Panc1 (cell line): ENCODE measurements at regions not wholly inside any gene's neighbourhood (a gene's known extent, or its start where the extent isn't known, plus 50 kb on each side); places are given as distances from the start of the nearest gene placed in this dataset.

Experiments
- ATAC-seq: fragments of 200-7000 bp; cut with Tn5 transposase; 2 replicates; pipeline ENCODE4 v1.9.1; 2020; ENCODE audit warnings: mild to moderate bottlenecking, moderate library complexity
- BruUV-seq: library from RNA; stranded (reverse); fragments of 400-500 nt; replicated peaks from 2 replicates; lab custom pipeline; 2021; lab: Mats Ljungman, UMichigan
- CTCF ChIA-PET: fragments of 300-600 bp; sonication (Branson Sonifier 250); formaldehyde crosslinking; loops from one replicate; lab custom pipeline; 2022; ENCODE audit warnings: antibody characterized with exemption; lab: Charles Lee
- POLR2A ChIA-PET: fragments of 300-600 bp; sonication (Branson Sonifier 250); formaldehyde crosslinking; loops from one replicate; lab custom pipeline; 2022; ENCODE audit warnings: antibody characterized with exemption; lab: Charles Lee
- DNase-seq: peaks from one replicate; pipeline ENCODE4 v3.0.0-alpha.2; 2010; ENCODE audit warnings: low read depth, low spot score
- H3K27ac ChIP-seq: 2 replicates; pipeline ENCODE4 v1.5.1; 2011; ENCODE audit warnings: mild to moderate bottlenecking, low read length, inconsistent platforms
- H3K27me3 ChIP-seq: fragments of 200-500 bp; sonication (Bioruptor generic); 2 replicates; pipeline ENCODE4 v1.6.0; 2014; ENCODE audit warnings: low read length, inconsistent platforms; ENCODE audit not compliant: control insufficient read depth, insufficient read depth
- H3K36me3 ChIP-seq: fragments of 200-500 bp; sonication (Bioruptor generic); 2 replicates; pipeline ENCODE4 v1.5.1; 2014; ENCODE audit warnings: inconsistent platforms, mild to moderate bottlenecking, low read length, moderate library complexity; ENCODE audit not compliant: control insufficient read depth, insufficient read depth
- H3K4me1 ChIP-seq: 2 replicates; pipeline ENCODE4 v1.5.1; 2011; ENCODE audit warnings: inconsistent platforms, mild to moderate bottlenecking, low read length, moderate library complexity; ENCODE audit not compliant: control insufficient read depth, insufficient read depth
- H3K4me3 ChIP-seq, 2 experiments: 2 replicates each; pipeline ENCODE4 v1.5.1; 2011 to 2012; ENCODE audit warnings: low read depth in 2 of 2, low read length in 2 of 2, mild to moderate bottlenecking in 2 of 2, inconsistent platforms in 1 of 2, moderate library complexity in 1 of 2
- H3K9me3 ChIP-seq: fragments of 200-500 bp; sonication (Bioruptor generic); 2 replicates; pipeline ENCODE4 v1.5.1; 2014; ENCODE audit warnings: low read depth, mild to moderate bottlenecking, inconsistent platforms, low read length, moderate library complexity; ENCODE audit not compliant: control insufficient read depth, insufficient read depth
- CTCF ChIP-seq: fragments of 450-650 bp; IDR thresholded peaks from 2 replicates; pipeline ENCODE4 v1.5.1; 2017; ENCODE audit warnings: mild to moderate bottlenecking
- POLR2AphosphoS5 ChIP-seq: IDR thresholded peaks from 2 replicates; pipeline ENCODE4 v1.6.1; 2012; ENCODE audit warnings: mild to moderate bottlenecking, low read depth, low read length, moderate library complexity
- SIN3A ChIP-seq: IDR thresholded peaks from 2 replicates; pipeline ENCODE4 v1.6.1; 2012; ENCODE audit warnings: low read depth, mild to moderate bottlenecking, low read length, moderate library complexity, borderline replicate concordance; ENCODE audit not compliant: insufficient read depth
- TCF7L2 ChIP-seq: IDR thresholded peaks from 2 replicates; pipeline ENCODE4 v1.6.1; 2011; ENCODE audit warnings: mild to moderate bottlenecking, low read depth, low read length, inconsistent platforms
- in situ Hi-C: cut with HindIII; loops from 2 replicates; pipeline ENCODE4 v1.10.0; 2016; ENCODE audit warnings: low sequenced_read_pairs, low pct_unique_long_range_greater_than_20kb
- intact Hi-C: fragments of 100-400 bp; cut with micrococcal nuclease; formaldehyde crosslinking; loops from one replicate; pipeline ENCODE4 v1.10.0; 2022; ENCODE audit not compliant: unreplicated experiment
- TF ChIP-seq, protein P1 (sequence below), 2 experiments: IDR thresholded peaks; 2 replicates each; pipeline ENCODE4 v1.6.1; 2011 to 2012; ENCODE audit warnings: low read depth in 2 of 2, control low read depth in 1 of 2, low read length in 1 of 2, mild to moderate bottlenecking in 1 of 2, moderate library complexity in 1 of 2; ENCODE audit not compliant: insufficient read depth in 1 of 2

DNA sequence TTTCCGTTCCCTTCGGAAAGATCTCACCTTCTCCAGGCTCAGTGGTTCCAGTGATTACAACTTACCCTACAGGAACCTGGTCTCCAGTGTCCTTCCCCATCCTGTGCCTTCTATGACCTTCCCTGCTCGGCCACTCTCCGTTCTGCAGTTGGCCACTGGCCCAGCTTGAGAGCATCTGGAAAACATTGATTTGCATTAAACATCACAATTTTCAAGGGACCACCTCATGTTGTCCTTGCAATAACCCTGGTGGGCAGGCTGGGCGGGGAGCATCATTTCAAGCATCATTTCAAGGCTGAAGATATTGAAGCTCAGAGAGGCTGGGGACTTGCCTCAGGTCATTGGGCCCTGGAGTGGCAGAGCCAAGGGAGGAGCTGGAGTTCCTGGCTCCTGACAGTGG, 177.4 kb downstream of the SEC61B start:
- no TSS peak for BruUV-seq
- no peak for DNase-seq
- in situ Hi-C loops (no loop called here), intact Hi-C loops (no loop called here)
- H3K36me3 ChIP-seq: no peaks in the 10 kb centered on the region
- no peaks in the 10 kb centered on the region for H3K4me1 ChIP-seq
- H3K4me3 ChIP-seq: no peak overlapping the region
- no peaks in the 10 kb centered on the region for H3K27me3 ChIP-seq
- TF ChIP-seq POLR2AphosphoS5 (no peak), SIN3A (no peak), CTCF (no peak), TCF7L2 (no peak)
- TF ChIP-seq, protein P1, sequence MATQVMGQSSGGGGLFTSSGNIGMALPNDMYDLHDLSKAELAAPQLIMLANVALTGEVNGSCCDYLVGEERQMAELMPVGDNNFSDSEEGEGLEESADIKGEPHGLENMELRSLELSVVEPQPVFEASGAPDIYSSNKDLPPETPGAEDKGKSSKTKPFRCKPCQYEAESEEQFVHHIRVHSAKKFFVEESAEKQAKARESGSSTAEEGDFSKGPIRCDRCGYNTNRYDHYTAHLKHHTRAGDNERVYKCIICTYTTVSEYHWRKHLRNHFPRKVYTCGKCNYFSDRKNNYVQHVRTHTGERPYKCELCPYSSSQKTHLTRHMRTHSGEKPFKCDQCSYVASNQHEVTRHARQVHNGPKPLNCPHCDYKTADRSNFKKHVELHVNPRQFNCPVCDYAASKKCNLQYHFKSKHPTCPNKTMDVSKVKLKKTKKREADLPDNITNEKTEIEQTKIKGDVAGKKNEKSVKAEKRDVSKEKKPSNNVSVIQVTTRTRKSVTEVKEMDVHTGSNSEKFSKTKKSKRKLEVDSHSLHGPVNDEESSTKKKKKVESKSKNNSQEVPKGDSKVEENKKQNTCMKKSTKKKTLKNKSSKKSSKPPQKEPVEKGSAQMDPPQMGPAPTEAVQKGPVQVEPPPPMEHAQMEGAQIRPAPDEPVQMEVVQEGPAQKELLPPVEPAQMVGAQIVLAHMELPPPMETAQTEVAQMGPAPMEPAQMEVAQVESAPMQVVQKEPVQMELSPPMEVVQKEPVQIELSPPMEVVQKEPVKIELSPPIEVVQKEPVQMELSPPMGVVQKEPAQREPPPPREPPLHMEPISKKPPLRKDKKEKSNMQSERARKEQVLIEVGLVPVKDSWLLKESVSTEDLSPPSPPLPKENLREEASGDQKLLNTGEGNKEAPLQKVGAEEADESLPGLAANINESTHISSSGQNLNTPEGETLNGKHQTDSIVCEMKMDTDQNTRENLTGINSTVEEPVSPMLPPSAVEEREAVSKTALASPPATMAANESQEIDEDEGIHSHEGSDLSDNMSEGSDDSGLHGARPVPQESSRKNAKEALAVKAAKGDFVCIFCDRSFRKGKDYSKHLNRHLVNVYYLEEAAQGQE (IDR thresholded peaks at IDR 0.05; ENCODE audit: insufficient read depth in 1 of 2, low read depth in 2 of 2, low read length in 1 of 2): no peak
- no peak overlapping the region for H3K27ac ChIP-seq
- ATAC-seq: no peak
- H3K9me3 ChIP-seq: no peaks in the 10 kb centered on the region
- POLR2A ChIA-PET: no interaction called here
- CTCF ChIA-PET: no interaction called here

- intact Hi-C loops: no loop called here
- TF ChIP-seq POLR2AphosphoS5 (no peak), SIN3A (no peak), TCF7L2 (no peak), CTCF (no peak)
- TF ChIP-seq, protein P1 (IDR thresholded peaks at IDR 0.05; ENCODE audit: insufficient read depth in 1 of 2, low read depth in 2 of 2, low read length in 1 of 2): no peak
- ATAC-seq: no peak
- H3K27ac ChIP-seq: no peak overlapping the region
- no peaks in the 10 kb centered on the region for H3K36me3 ChIP-seq
- H3K27me3 ChIP-seq: no peaks in the 10 kb centered on the region
- ChIA-PET POLR2A (no interaction called here), CTCF (no interaction called here)
- no peak overlapping the region for H3K4me3 ChIP-seq
- BruUV-seq: no TSS peak
- H3K4me1 ChIP-seq: no peaks in the 10 kb centered on the region
- no peak for DNase-seq
- in situ Hi-C loops: no loop called here
- H3K9me3 ChIP-seq: no peaks in the 10 kb centered on the region
Measured at GRCh38 chr9:99400184-99400731, 178.2 kb downstream of the SEC61B start.
